HG03342 (cell line): ENCODE measurements at regions not wholly inside any gene's neighbourhood (a gene's known extent, or its start where the extent isn't known, plus 50 kb on each side); places are given as distances from the start of the nearest gene placed in this dataset.
"Not testable (repeated sequence)": the region's sequence is repeated elsewhere in the genome, so short reads cannot be mapped to it uniquely, and the experiment has no call there.

Experiments
- ATAC-seq: cut with Tn5 transposase; IDR thresholded peaks from one replicate; pipeline ENCODE4 v1.9.1; 2021; ENCODE audit warnings: mild to moderate bottlenecking, moderate library complexity; ENCODE audit not compliant: unreplicated experiment

DNA sequence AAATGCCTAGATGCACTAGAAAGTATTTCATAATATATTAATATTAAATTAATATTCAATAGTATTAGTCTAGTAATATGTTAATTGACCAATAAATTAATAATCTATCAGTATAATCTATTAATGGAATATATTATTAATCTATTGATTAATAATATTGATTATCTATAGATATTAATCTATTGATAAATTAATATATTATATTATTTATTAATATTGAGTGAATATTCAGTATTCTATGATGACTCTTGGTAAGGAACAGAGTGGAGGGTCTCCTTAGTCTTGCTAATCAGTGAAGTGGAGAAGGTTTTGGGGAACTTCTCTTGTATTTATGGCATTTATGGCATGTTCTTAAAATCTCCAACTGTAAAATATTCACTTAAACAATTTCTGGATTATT, 679.3 kb upstream of the FLRT2 start:
- no peak for ATAC-seq

DNA sequence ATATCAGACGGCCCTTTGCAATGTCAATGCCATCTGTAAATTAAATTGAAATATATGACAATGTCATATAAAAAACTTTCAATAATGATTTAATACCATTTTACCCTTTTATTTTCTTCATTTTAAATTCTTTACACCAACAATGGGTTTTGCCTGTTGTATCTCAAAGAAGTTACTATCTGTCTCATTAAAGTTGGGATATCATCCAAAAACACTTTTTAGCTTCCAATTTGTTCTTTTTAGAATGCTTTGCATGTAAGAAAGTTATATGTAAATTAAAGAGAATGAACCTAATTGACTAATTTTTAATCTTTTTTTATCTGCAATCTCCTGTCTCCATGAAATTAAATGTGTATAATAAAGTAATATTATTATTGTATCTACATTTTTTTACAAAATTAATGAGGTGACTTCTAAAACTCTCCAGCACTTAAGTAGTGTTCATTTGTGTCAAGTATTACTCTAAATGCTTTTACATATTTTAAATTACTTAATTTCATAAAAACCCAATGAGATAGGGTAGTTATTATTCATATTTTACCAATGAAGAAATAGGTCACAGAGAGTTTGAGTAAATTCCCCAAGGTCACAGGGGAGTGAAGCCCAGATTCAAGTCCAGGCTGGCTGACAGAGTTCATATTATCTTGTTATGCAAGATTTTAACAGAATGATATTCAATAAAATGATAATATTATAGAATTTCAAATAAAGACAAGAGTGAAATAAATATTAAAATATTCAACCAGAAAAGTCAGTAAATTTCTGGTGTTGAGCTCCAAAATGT, 673.0 kb upstream of the FLRT2 start:
- ATAC-seq, result no peak

DNA sequence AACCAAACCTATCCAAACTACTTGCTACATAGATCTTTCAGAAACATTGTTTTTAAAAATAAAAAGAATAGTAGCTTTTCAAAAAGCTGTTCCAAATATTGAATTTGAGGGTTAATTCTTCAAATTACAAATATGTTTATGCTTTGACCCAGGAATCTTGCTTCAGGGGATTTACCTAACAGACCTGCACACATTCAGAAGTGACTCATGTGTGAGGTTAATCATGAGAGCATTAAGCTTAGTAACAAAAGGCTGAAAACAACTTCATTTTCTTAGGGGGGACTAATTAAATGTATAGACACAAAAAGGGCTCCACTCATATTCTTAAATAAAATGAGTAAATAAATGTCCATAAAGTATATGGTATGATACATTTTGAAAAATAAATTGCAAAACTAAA, 672.4 kb upstream of the FLRT2 start:
- ATAC-seq, result no peak

DNA sequence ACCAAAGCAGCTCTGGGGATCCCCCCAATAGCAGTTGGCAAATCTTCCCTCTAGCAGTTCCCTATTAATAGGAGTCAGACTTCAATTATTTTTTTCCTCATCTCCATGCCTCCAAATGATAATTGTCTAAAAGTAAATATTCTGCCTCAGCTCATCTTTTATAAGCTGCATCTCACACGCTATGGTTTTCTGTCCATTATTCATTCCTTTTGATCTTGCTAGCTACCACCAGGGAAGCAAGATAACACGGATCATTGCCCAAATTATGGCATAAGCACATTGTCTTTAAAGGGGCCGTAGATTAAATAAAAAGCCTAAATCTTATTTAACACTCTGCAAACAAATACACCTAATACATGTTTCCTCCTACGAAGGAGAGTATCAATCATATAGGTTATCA, 670.8 kb upstream of the FLRT2 start:
- ATAC-seq, result no peak

DNA sequence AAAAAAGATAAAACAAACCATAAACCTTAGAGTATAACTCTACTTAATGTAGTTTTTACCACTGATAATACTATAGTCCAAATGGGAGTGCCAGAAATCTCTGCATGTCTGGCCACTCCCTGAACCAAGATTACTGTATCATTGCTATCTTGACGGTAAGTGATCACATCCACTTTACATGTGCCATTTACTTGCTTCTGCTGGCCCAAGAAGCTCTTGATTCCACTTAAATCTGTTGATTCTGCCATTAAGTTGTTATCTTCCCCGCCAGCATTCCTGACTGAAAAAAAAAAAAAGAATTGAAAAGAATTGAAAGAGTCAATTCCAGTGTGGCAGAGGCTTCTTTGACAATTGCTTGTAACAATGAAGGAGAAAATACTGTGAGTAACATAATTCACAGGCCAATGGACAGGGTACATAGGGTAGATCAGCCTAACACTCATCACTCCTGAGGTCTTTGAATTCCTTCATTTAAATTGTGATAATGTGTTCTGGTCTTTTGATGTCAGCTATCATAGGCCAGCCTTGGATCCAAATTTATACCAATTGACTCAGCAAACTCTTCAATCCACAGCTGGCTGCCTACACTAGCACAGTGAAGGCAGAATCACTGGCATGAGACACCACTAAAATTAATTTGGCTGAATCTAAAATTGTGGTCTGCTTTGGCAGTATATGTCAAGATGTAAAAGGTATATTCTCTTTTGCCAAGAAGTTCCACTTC, 665.2 kb upstream of the FLRT2 start:
- no peak for ATAC-seq

DNA sequence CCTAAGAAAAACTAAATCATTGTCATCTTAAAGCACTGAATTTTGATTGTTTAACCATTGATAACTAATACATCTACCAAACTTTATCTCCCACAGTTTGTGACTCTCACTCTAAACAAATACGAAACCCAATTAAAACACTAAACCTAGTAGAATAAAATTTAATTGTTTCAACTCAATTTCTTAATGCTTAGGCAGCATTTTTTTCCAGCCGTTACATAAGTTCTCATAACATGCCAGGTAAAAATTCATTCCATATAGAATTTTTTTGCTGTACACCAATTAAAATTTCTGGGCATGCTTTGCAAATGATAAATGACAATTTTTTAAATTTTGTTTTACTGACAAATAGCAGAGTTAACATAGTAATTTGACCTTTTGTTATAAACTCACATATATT, 658.2 kb upstream of the FLRT2 start:
- ATAC-seq, result no peak

DNA sequence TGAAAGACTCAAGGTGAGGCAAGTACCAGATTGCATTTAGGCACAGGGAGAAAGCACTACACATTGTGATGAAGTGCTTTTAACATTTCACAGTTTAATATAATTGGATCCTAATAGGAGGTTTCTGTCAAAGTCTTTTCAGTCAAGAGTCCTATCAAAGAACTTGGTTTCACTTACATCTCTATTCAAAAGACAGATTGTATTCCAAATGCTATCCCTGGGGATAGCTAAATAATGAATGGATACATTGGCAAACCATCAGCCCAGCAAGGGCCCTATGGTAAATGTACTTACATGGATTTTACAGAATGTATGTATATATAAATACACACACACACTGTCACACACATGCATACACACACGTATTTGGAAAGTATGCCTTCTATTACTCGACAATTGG, 655.5 kb upstream of the FLRT2 start:
- ATAC-seq, result no peak

DNA sequence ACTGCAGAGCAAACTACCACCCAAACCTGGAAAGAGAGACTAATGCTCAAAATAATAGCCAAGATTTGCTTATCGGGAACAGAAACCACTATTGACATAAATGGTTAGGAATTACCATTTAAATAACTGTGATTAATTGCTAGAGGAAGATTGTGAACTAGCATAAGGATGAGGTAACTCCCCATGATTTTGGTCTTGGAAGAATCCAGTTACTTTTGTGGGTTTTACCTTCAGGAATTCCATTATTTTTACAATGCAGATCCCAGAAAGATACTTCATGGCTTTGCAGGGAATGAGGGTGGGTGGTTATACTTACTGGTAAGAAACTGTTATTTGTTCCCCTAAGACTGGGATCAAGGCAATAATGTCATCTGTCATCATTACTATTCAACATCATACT, 652.9 kb upstream of the FLRT2 start:
- ATAC-seq, result no peak

DNA sequence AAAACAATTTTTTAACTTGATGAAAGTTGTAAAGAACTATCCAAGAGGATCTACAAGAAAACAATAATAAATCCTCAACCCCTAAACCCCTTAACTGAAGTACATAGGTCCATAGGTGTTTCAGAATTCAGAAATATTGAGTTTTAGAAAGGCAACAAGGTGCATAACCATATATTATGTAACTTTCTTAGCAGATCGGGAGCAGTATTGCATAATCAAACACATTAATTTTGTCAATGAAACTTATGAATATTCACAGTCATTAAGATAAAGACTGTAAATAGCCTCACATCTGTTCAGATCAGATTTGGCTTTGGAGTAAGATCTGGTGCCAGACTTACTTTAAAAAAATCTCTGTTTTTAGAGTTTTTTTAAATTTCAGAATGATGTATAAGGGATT, 647.1 kb upstream of the FLRT2 start:
- ATAC-seq, result no peak

DNA sequence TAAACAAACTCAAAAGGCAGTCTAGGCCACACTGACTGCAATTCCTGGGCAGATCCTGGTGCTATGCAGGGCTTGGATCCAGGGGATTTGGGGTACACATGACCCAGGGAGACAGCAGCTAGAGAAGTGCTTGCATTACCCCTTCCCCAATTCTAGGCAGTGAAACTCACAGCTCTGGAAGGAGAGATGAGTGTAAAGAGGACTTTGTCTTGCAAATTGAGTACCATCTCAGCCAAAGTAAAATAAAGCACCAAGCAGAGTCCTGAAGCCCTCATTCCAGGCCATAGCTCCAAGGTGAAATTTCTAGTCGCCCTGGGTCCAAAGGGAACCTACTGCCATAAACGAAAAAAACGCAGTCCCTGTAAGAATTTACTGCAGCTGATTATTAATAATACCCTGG, 644.9 kb upstream of the FLRT2 start:
- ATAC-seq, result no peak

DNA sequence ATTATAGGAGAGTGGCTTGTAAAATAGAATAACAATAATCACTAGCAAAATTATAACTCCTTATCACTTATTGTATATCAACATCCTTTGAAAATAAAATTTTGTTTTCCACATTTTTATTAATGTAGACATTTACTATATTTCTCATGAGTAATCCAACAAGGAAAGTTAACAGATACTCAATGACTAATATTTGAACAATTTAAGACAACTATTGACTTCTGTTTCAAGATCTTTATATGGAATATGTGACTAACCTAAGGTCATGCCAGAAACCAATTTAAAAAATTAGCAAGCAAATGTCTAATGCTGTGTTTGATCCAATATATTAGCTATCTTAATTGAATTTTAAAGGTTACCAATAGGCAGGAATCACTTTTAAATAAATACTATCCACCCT, 638.5 kb upstream of the FLRT2 start:
- ATAC-seq, result no peak

DNA sequence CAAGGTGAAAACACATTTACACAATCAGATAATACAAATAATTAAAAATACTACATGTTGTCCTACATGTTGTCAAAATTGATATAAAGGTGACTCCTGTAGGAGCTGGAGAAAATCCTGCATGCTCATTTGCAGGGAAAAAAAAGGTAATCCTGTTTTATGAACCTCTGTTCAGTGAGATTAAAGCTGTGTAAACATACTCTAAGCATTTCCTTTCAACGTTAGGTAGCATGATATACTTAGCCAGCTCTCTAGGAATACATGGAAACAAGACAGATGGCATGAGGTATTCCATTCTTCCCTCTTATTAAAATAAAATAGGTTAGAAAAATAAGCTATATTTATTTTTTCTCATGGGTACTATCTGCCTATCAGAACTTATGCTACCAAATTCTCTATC, 635.7 kb upstream of the FLRT2 start:
- ATAC-seq, result no peak

DNA sequence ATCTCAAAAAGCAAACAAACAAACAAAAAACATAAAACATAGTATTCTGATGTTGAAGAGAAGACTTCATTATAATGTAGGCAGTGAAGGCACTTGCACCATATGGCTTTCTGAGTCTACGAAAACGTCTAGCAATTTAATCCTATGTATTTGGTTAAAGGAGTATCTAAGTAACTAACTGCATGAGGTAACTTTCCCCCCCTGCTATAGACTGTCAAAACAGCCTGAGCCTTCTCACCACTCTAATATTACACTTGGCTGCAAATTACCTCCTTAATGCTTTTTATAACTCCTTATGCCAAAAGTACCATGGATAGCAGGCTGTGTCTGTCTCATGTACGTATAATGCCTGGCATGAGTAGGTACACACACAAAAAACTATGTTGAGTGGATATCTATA, 607.6 kb upstream of the FLRT2 start:
- ATAC-seq, result no peak

DNA sequence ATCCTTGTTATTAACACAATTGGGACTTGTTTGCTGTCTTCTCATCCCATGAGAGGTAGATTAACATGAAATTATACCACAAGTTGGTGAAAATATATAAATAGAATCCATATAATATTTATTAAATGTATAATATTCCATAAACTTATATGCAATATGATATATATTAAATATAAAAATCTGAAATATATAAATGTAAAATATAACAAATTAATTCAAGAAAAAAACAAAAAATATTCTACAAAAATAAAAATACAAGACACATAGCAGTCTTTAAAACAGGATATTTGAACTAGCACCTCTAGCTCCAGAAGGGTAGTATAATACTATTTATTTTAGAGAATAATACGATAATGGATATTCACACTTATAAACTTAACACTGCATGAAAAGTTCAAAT, 603.3 kb upstream of the FLRT2 start:
- ATAC-seq, result no peak

DNA sequence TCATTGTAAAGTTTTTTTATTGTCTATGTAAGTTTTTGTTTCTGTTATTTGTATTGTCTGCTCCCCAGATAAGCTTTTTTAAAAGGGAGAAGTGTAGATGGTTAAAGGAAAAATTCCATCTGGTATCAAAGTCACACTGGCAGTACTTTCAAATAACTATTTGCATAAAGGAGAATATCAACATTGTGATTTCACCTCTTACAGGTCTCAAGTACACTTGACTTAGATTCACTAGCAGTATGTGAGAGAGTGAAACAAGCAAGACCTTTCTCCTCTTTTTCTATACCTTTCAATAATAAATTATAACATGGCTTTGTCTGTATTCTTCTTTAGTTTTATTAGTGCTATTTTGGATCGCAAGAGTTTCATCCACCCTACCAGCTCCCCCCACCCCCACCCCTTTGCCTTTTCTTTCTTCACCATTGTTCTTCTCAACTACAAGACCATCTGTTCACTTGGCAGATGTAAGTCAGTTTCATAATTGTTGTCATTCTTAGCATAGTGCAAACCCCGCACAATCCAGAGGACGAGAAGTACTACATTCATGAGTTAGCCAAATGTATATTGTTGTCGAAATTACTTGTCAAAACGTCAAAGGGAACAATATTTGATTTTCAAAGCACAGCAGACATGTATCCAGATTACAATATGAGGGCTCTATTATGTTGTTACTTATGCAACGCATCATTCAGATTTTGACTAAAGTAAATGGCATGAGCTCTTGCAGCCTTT, 602.7 kb upstream of the FLRT2 start:
- ATAC-seq, result no peak

DNA sequence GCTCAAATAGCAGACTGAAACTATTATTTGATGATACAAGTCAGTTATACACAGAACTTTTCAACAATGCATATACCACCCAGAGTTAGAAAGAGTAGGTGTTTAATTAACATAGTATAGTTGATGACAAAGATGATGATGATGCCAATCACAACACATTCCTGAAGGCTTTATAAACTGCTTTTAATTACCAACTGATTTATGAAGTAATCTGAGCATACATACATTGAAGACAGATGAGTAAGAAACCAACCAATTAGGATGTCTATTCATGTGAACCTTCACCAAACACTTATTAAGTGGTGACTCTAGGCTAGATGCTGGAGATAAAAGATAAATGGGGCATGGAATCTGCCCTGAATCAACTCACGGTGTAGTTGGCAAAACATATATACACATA, 600.9 kb upstream of the FLRT2 start:
- ATAC-seq, result no peak

DNA sequence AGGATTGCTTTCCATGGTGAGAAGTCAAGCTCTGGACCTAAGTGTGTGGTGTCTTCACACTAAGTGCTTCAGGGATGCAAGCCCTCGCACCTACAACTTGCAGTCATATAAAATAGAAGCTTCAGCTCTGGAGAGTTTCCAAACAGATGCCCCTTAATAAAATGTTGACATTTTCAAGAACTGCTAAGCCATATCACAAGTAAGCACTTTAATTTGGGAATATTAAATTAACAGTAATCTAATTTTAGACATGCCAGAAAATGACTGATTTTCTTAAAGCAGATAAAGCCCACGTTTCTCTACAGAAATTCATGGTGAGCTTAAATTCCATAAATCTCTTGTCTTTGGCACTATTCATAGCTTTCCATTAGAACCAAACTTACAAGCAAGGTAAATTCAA, 600.1 kb upstream of the FLRT2 start:
- ATAC-seq, result no peak

DNA sequence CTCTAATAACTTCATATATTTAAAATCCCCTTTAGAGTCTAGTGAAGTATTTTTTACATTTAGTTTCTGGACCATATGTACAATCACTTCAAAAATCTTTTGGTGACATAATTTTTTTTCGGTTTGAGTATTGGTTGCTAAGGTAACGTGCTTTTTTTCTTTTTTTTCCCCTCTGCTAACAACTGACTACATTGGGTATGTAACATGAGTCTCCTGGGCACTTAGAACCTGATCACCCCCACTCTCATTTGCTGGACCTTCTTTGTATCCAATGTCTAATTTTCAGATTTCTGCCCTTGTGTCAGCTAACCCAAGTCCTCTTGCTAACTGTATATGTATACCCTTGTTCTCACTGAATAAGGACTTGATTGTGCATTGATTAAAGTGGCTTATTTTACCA, 592.9 kb upstream of the FLRT2 start:
- ATAC-seq, result no peak

DNA sequence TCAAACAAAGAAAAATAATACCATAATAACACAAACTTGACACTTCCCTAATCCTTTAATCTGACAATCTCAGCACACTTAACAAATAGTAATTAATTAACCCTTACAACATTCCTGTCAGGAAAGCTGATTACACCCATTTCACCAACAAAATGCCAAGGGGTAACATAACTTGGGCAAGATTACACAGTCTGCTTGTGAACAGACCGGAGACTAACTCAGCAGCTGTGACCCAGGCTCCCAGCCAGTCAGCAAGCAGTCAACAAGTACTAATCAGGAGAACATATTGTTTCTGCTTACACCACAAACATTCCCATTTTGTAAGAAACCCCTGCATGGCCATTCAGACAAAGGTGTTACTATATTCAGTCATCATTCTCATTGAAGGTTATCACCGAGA, 592.5 kb upstream of the FLRT2 start:
- ATAC-seq, result no peak

DNA sequence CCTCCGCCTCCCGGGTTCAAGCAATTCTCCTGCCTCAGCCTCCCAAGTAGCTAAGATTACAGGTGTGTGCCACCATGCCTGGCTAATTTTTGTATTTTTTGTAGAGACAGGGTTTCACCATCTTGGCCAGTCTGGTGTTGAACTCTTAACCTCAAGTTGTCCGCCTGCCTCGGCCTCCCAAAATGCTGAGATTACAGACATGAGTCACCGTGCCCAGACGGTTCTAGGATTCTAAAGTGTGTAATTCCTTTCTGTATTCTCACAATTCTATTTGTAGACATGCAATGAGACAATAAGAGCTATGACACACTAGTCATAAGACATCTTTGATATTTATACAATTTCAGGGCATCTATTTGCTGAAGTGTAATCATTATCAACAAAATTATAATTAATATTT, 585.0 kb upstream of the FLRT2 start:
- ATAC-seq, result not testable (repeated sequence)

DNA sequence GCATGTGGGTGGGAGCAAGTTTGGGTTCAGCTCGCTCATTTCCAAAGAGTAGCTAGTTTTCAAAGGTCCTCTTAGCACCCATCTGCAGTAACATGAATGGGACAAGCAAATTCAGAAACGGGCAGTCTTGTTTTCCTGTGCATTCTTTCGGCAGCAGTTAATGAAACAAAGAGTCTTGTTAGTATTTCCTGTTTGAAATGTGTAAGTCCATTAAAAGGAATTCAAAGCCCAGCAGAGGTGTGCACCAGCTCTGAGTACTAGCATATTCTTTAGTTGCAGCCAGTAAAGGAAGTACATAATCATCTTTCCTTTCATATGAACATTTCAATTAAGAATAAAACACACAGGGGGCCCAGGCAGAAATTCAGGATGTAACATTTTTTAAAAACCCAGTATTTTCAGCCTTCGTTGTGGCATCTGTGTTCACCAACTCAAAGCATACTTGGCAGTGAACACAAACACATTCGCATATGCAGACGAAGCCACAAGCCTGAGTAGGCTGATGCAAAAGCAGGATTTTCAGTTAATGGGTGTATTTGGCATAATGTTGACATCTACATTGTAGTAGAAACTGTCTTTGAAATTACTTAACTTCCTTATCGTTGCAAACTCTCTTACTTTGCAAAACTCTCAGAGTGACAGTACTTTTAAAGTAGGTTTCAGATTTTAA, 570.0 kb upstream of the FLRT2 start:
- no peak for ATAC-seq

DNA sequence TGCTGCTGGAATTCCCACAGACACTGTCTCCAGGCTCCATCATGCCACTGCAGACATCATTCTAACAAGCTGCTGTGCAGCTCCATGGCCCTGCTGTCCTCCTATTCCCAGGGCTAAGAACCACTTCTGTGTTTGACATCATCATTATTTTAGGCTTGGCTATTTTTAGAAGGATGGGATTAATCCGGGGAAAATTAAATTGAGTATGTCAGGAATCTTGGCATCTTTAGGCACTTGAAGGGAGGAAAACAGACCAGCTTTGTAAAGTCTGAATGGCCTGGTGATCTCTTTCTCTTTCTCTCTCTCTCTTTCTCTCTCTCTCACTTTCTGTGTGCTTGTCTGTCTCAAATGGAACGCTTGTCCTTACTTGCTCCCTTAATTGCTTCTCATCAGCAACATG, 568.3 kb upstream of the FLRT2 start:
- ATAC-seq, result no peak
